GM12878 (cell line): ENCODE measurements at regions not wholly inside any gene's neighbourhood (a gene's known extent, or its start where the extent isn't known, plus 50 kb on each side); places are given as distances from the start of the nearest gene placed in this dataset.

Experiments
- BRCA1 ChIP-seq: IDR thresholded peaks from 2 replicates; pipeline ENCODE4 v1.6.1; 2011; ENCODE audit warnings: low read depth, low read length, improper control_type of control experiment
- CHD1 ChIP-seq: IDR thresholded peaks from 2 replicates; pipeline ENCODE4 v1.6.1; 2012; ENCODE audit warnings: low read depth, low read length, improper control_type of control experiment
- CTCF ChIP-seq, 3 experiments: IDR thresholded peaks in 2 of 3; conservative IDR thresholded peaks in 1 of 3; 2 replicates each; pipeline ENCODE4 v1.5.1; 2011; ENCODE audit warnings: low read depth in 3 of 3, low read length in 3 of 3, mild to moderate bottlenecking in 3 of 3, control low read depth in 2 of 3, moderate library complexity in 2 of 3, inconsistent platforms in 1 of 3, mixed read lengths in 1 of 3; ENCODE audit not compliant: control insufficient read depth in 2 of 3, insufficient read depth in 1 of 3; ENCODE audit errors: extremely low read depth in 1 of 3
- NR2C1 ChIP-seq: fragments of 450-650 bp; IDR thresholded peaks from 2 replicates; pipeline ENCODE4 v1.6.1; 2017; ENCODE audit warnings: antibody characterized with exemption, mild to moderate bottlenecking, moderate library complexity
- POLR2A ChIP-seq: IDR thresholded peaks from 2 replicates; pipeline ENCODE4 v1.6.1; 2011; ENCODE audit warnings: low read depth, mild to moderate bottlenecking, low read length
- POLR2AphosphoS5 ChIP-seq: IDR thresholded peaks from 2 replicates; pipeline ENCODE4 v1.6.1; 2011; ENCODE audit warnings: mild to moderate bottlenecking, low read length, inconsistent platforms
- SIN3A ChIP-seq: IDR thresholded peaks from 2 replicates; pipeline ENCODE4 v1.6.1; 2012; ENCODE audit warnings: low read depth, low read length, improper control_type of control experiment
- SREBF2 ChIP-seq: IDR thresholded peaks from 2 replicates; pipeline ENCODE4 v1.6.1; 2012; ENCODE audit warnings: mild to moderate bottlenecking, low read length
- ZZZ3 ChIP-seq: IDR thresholded peaks from 2 replicates; pipeline ENCODE4 v1.6.1; 2011; ENCODE audit warnings: low read depth; ENCODE audit not compliant: control insufficient read depth, insufficient read length

- TF ChIP-seq SREBF2 (no peak), CHD1 (no peak), CTCF (IDR thresholded peaks at IDR 0.05 in 2 of 3, conservative IDR thresholded peaks at IDR 0.05 in 1 of 3; ENCODE audit: control insufficient read depth in 2 of 3, extremely low read depth in 1 of 3, insufficient read depth in 1 of 3, low read depth in 3 of 3, low read length in 3 of 3) (no peak), POLR2A (no peak), POLR2AphosphoS5 (no peak), BRCA1 (no peak), ZZZ3 (no peak), NR2C1 (no peak), SIN3A (no peak)
Observed at GRCh38 chr18:57889841-57890240, 86.7 kb upstream of the ATP8B1 start.
